Muscle layer of duodenum (tissue), 2 donors: ENCODE measurements at regions not wholly inside any gene's neighbourhood (a gene's known extent, or its start where the extent isn't known, plus 50 kb on each side); places are given as distances from the start of the nearest gene placed in this dataset.

ENCODE experiments used
- H3K27ac ChIP-seq: one replicate; pipeline ENCODE4 v1.7.0; 2013; ENCODE audit warnings: mild to moderate bottlenecking, low read length
- H3K27me3 ChIP-seq: one replicate; pipeline ENCODE4 v1.7.0; 2013; ENCODE audit warnings: low read depth, mild to moderate bottlenecking, control low read depth, low read length
- H3K36me3 ChIP-seq, 2 donors: one replicate each; pipeline ENCODE4 v1.7.0; 2013; ENCODE audit warnings: low read length in 2 of 2, control low read depth in 1 of 2, mild to moderate bottlenecking in 1 of 2; ENCODE audit not compliant: insufficient read depth in 2 of 2, control insufficient read depth in 1 of 2
- H3K4me1 ChIP-seq, 2 donors: one replicate each; pipeline ENCODE4 v1.7.0; 2013; ENCODE audit warnings: low read length in 2 of 2, mild to moderate bottlenecking in 2 of 2, control low read depth in 1 of 2, moderate library complexity in 1 of 2; ENCODE audit not compliant: insufficient read depth in 2 of 2, control insufficient read depth in 1 of 2
- H3K4me3 ChIP-seq, 2 donors: one replicate each; pipeline ENCODE4 v1.7.0; 2013; ENCODE audit warnings: low read length in 2 of 2, low read depth in 1 of 2, mild to moderate bottlenecking in 1 of 2
- H3K9me3 ChIP-seq, 2 donors: one replicate each; pipeline ENCODE4 v1.7.0; 2013; ENCODE audit warnings: low read length in 2 of 2, control low read depth in 1 of 2, mild to moderate bottlenecking in 1 of 2; ENCODE audit not compliant: control insufficient read depth in 1 of 2
- donor health status: healthy.

DNA sequence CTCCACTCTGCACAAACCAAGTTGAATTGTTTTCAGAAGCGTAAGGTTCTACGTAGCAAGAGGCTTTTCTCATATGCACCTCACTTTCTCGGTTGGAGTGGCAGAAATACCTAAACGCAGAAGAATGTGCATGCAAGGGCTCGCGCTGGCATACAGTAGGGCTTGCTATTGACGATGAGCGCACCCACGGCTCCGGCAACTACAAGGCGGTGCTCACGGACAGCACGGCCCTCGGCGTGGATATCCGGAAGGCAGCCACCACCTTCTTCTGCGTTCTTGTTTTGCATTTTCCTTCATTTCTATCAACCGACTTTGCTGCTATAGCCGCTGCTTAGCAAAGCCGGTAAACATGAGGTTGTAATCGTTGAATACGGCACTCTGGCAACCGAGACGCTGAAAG lies 51.1 kb upstream of the UBE3C start:
- no peak overlapping the region for H3K27ac ChIP-seq
- H3K4me1 ChIP-seq: no peaks in the 10 kb centered on the region
- H3K36me3 ChIP-seq: no peaks in the 10 kb centered on the region
- peaks cover 0 to 22% of the 10 kb centered on the region in 2 donors for H3K9me3 ChIP-seq
- no peak overlapping the region for H3K4me3 ChIP-seq
- H3K27me3 ChIP-seq: no peaks in the 10 kb centered on the region

DNA sequence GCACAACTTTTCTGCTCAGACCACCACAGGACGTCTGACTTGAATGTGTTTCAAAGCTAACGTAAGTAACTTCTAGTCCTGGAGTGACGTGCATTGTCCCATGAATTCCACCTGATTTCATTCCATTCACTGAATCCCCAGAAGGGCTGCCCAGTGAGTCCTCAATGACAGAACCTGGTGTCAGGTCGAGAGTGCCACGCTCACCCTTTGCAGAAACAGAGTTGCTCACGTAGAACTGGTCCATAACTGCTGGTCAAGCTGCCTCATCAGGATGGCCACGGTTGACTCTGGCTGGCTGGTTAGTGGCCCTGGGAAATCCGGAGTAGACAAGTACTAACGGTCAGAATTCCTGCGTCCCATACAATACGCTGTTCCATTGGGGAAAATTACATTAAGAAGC lies 50.6 kb upstream of the UBE3C start:
- Histone ChIP-seq H3K9me3 (peaks cover 0 to 22% of the 10 kb centered on the region in 2 donors), H3K27ac (no peak overlapping the region), H3K4me3 (no peak overlapping the region), H3K4me1 (no peaks in the 10 kb centered on the region), H3K27me3 (no peaks in the 10 kb centered on the region), H3K36me3 (no peaks in the 10 kb centered on the region)
